Mesendoderm (in vitro differentiated cells): ENCODE measurements at regions not wholly inside any gene's neighbourhood (a gene's known extent, or its start where the extent isn't known, plus 50 kb on each side); places are given as distances from the start of the nearest gene placed in this dataset.

ENCODE experiments used
- DNase-seq: peaks from one replicate; pipeline ENCODE4 v3.0.0; 2013
- H2AK5ac ChIP-seq: 2 replicates; pipeline ENCODE4 v1.6.1; 2013; ENCODE audit warnings: low read length, inconsistent platforms
- H2BK120ac ChIP-seq: 2 replicates; pipeline ENCODE4 v1.6.1; 2013; ENCODE audit warnings: low read depth, mild to moderate bottlenecking, low read length, moderate library complexity, mixed read lengths
- H2BK15ac ChIP-seq: replicated peaks from 2 replicates; pipeline ENCODE4 v1.6.1; 2013; ENCODE audit warnings: low read depth, mild to moderate bottlenecking, moderate library complexity
- H2BK5ac ChIP-seq: 2 replicates; pipeline ENCODE4 v1.6.1; 2013; ENCODE audit warnings: low read length, inconsistent platforms
- H3K18ac ChIP-seq: 2 replicates; pipeline ENCODE4 v1.6.1; 2013; ENCODE audit warnings: mild to moderate bottlenecking, low read length, mixed read lengths
- H3K23ac ChIP-seq: one replicate; pipeline ENCODE4 v1.6.1; 2013; ENCODE audit warnings: low read length
- H3K27ac ChIP-seq: 2 replicates; pipeline ENCODE4 v1.5.1; 2013; ENCODE audit warnings: low read depth, mild to moderate bottlenecking, inconsistent platforms, low read length, moderate library complexity
- H3K27me3 ChIP-seq: 2 replicates; pipeline ENCODE4 v1.6.1; 2013; ENCODE audit warnings: low read length, control low read depth, mild to moderate bottlenecking, inconsistent platforms; ENCODE audit not compliant: insufficient read depth, poor library complexity
- H3K36me3 ChIP-seq: 2 replicates; pipeline ENCODE4 v1.6.1; 2013; ENCODE audit warnings: low read length, inconsistent platforms; ENCODE audit not compliant: control insufficient read depth, insufficient read depth
- H3K4ac ChIP-seq: one replicate; pipeline ENCODE4 v1.6.1; 2013; ENCODE audit warnings: low read depth, mild to moderate bottlenecking, low read length, moderate library complexity
- H3K4me1 ChIP-seq: 2 replicates; pipeline ENCODE4 v1.6.1; 2013; ENCODE audit warnings: low read depth, low read length, inconsistent platforms; ENCODE audit not compliant: control insufficient read depth
- H3K4me2 ChIP-seq: 2 replicates; pipeline ENCODE4 v1.6.1; 2013; ENCODE audit warnings: low read length
- H3K4me3 ChIP-seq: 2 replicates; pipeline ENCODE4 v1.5.1; 2013; ENCODE audit warnings: mild to moderate bottlenecking, low read length
- H3K56ac ChIP-seq: one replicate; pipeline ENCODE4 v1.6.1; 2013; ENCODE audit warnings: low read length
- H3K79me1 ChIP-seq: 2 replicates; pipeline ENCODE4 v1.6.1; 2013; ENCODE audit warnings: low read length, inconsistent platforms
- H3K79me2 ChIP-seq: 2 replicates; pipeline ENCODE4 v1.6.1; 2013; ENCODE audit warnings: mild to moderate bottlenecking, low read length; ENCODE audit not compliant: control insufficient read depth, insufficient read depth
- H3K9ac ChIP-seq: 2 replicates; pipeline ENCODE4 v1.6.1; 2013; ENCODE audit warnings: low read length, inconsistent platforms
- H4K5ac ChIP-seq: one replicate; pipeline ENCODE4 v1.6.1; 2013; ENCODE audit warnings: low read length
- H4K8ac ChIP-seq: one replicate; pipeline ENCODE4 v1.6.1; 2013; ENCODE audit warnings: low read depth, mild to moderate bottlenecking, control low read depth, low read length, moderate library complexity
- WGBS: extraction: QIAGEN DNeasy Blood & Tissue Kit; methylation state at CpG from one replicate; pipeline ENCODE4 v1.1.7; 2013; ENCODE audit warnings: low lambda C conversion rate, missing lambda C conversion rate; ENCODE audit not compliant: insufficient coverage; ENCODE audit errors: extremely low coverage; 5-methylcytosine and 5-hydroxymethylcytosine counted together

- no peak overlapping the region for H3K56ac ChIP-seq
- no peak overlapping the region for H3K18ac ChIP-seq
- no peak overlapping the region for H2BK5ac ChIP-seq
- no peak overlapping the region for H3K4me2 ChIP-seq
- no peak overlapping the region for H3K4ac ChIP-seq
- H2AK5ac ChIP-seq: no peak overlapping the region
- no peak overlapping the region for H2BK120ac ChIP-seq
- H3K27me3 ChIP-seq: no peaks in the 10 kb centered on the region
- no peak overlapping the region for H3K27ac ChIP-seq
- no peak overlapping the region for H3K4me3 ChIP-seq
- no peak overlapping the region for H2BK15ac ChIP-seq
- no peaks in the 10 kb centered on the region for H3K79me1 ChIP-seq
- H3K36me3 ChIP-seq: no peaks in the 10 kb centered on the region
- WGBS: no CpG with 5 or more reads among the region's 8 CpGs
- no peaks in the 10 kb centered on the region for H3K4me1 ChIP-seq
- H4K5ac ChIP-seq: no peak overlapping the region
- no peak overlapping the region for H4K8ac ChIP-seq
- H3K23ac ChIP-seq: no peak overlapping the region
- no peak for DNase-seq
- no peak overlapping the region for H3K9ac ChIP-seq
- H3K79me2 ChIP-seq: no peaks in the 10 kb centered on the region
Observed at GRCh38 chr12:111193067-111193466, 175.8 kb downstream of the PHETA1 start.

- no peaks in the 10 kb centered on the region for H3K27me3 ChIP-seq
- H2AK5ac ChIP-seq: no peak overlapping the region
- no peak overlapping the region for H3K18ac ChIP-seq
- H3K4me2 ChIP-seq: no peak overlapping the region
- H3K27ac ChIP-seq: no peak overlapping the region
- no peak overlapping the region for H3K23ac ChIP-seq
- no peak overlapping the region for H2BK120ac ChIP-seq
- WGBS: no CpG with 5 or more reads among the region's 3 CpGs
- no peak overlapping the region for H3K9ac ChIP-seq
- H4K8ac ChIP-seq: no peak overlapping the region
- no peaks in the 10 kb centered on the region for H3K79me2 ChIP-seq
- H3K4me1 ChIP-seq: no peaks in the 10 kb centered on the region
- no peaks in the 10 kb centered on the region for H3K79me1 ChIP-seq
- H2BK15ac ChIP-seq: no peak overlapping the region
- no peak overlapping the region for H3K4ac ChIP-seq
- H3K56ac ChIP-seq: no peak overlapping the region
- no peak overlapping the region for H3K4me3 ChIP-seq
- H2BK5ac ChIP-seq: no peak overlapping the region
- DNase-seq: no peak
- H3K36me3 ChIP-seq: no peaks in the 10 kb centered on the region
- no peak overlapping the region for H4K5ac ChIP-seq
Observed at GRCh38 chr12:111192647-111193046, 176.2 kb downstream of the PHETA1 start.

GRCh38 chr12:111190741-111191526, 178.0 kb downstream of the PHETA1 start:
- H3K9ac ChIP-seq: no peak overlapping the region
- no peak overlapping the region for H4K5ac ChIP-seq
- no peak overlapping the region for H3K18ac ChIP-seq
- H3K4me3 ChIP-seq: no peak overlapping the region
- no peaks in the 10 kb centered on the region for H3K79me1 ChIP-seq
- H3K27me3 ChIP-seq: no peaks in the 10 kb centered on the region
- no peaks in the 10 kb centered on the region for H3K36me3 ChIP-seq
- no peak overlapping the region for H4K8ac ChIP-seq
- H3K27ac ChIP-seq: no peak overlapping the region
- H2AK5ac ChIP-seq: no peak overlapping the region
- H2BK120ac ChIP-seq: no peak overlapping the region
- H3K4me1 ChIP-seq: no peaks in the 10 kb centered on the region
- H2BK5ac ChIP-seq: no peak overlapping the region
- no peak for DNase-seq
- no peak overlapping the region for H3K56ac ChIP-seq
- no peaks in the 10 kb centered on the region for H3K79me2 ChIP-seq
- H3K23ac ChIP-seq: no peak overlapping the region
- H3K4me2 ChIP-seq: no peak overlapping the region
- no peak overlapping the region for H2BK15ac ChIP-seq
- WGBS: no CpG with 5 or more reads among the region's 15 CpGs
- no peak overlapping the region for H3K4ac ChIP-seq

- no peak overlapping the region for H3K23ac ChIP-seq
- WGBS: no CpG with 5 or more reads among the region's 3 CpGs
- no peak overlapping the region for H4K5ac ChIP-seq
- no peak overlapping the region for H3K56ac ChIP-seq
- no peak overlapping the region for H2BK120ac ChIP-seq
- no peak overlapping the region for H3K4me3 ChIP-seq
- DNase-seq: no peak
- H3K79me2 ChIP-seq: no peaks in the 10 kb centered on the region
- no peaks in the 10 kb centered on the region for H3K27me3 ChIP-seq
- no peaks in the 10 kb centered on the region for H3K79me1 ChIP-seq
- H3K36me3 ChIP-seq: no peaks in the 10 kb centered on the region
- no peak overlapping the region for H2BK5ac ChIP-seq
- no peak overlapping the region for H2AK5ac ChIP-seq
- no peak overlapping the region for H3K18ac ChIP-seq
- no peak overlapping the region for H3K27ac ChIP-seq
- H3K4me2 ChIP-seq: no peak overlapping the region
- H3K4ac ChIP-seq: no peak overlapping the region
- no peaks in the 10 kb centered on the region for H3K4me1 ChIP-seq
- H4K8ac ChIP-seq: no peak overlapping the region
- no peak overlapping the region for H3K9ac ChIP-seq
- H2BK15ac ChIP-seq: no peak overlapping the region
Observed at GRCh38 chr12:111189792-111190191, 179.1 kb downstream of the PHETA1 start.

- no peak overlapping the region for H2BK5ac ChIP-seq
- H3K9ac ChIP-seq: no peak overlapping the region
- H3K79me1 ChIP-seq: no peaks in the 10 kb centered on the region
- H3K4me2 ChIP-seq: no peak overlapping the region
- H3K36me3 ChIP-seq: no peaks in the 10 kb centered on the region
- no peak overlapping the region for H3K23ac ChIP-seq
- H2AK5ac ChIP-seq: no peak overlapping the region
- no peak for DNase-seq
- H3K4me1 ChIP-seq: no peaks in the 10 kb centered on the region
- H2BK120ac ChIP-seq: no peak overlapping the region
- no peak overlapping the region for H4K5ac ChIP-seq
- H2BK15ac ChIP-seq: no peak overlapping the region
- no CpG with 5 or more reads among the region's 8 CpGs for WGBS
- no peak overlapping the region for H3K56ac ChIP-seq
- no peak overlapping the region for H4K8ac ChIP-seq
- H3K27me3 ChIP-seq: no peaks in the 10 kb centered on the region
- H3K4me3 ChIP-seq: no peak overlapping the region
- no peak overlapping the region for H3K27ac ChIP-seq
- no peak overlapping the region for H3K4ac ChIP-seq
- H3K18ac ChIP-seq: no peak overlapping the region
- no peaks in the 10 kb centered on the region for H3K79me2 ChIP-seq
Observed at GRCh38 chr12:111188436-111188835, 180.5 kb downstream of the PHETA1 start.

GRCh38 chr12:111186347-111186746, 182.5 kb downstream of the PHETA1 start:
- no CpG with 5 or more reads among the region's 17 CpGs for WGBS
- no peak for DNase-seq
- no peak overlapping the region for H3K23ac ChIP-seq
- H2BK15ac ChIP-seq: no peak overlapping the region
- no peaks in the 10 kb centered on the region for H3K79me1 ChIP-seq
- no peak overlapping the region for H3K18ac ChIP-seq
- no peak overlapping the region for H3K9ac ChIP-seq
- no peaks in the 10 kb centered on the region for H3K27me3 ChIP-seq
- H2AK5ac ChIP-seq: no peak overlapping the region
- no peaks in the 10 kb centered on the region for H3K36me3 ChIP-seq
- no peak overlapping the region for H3K4me2 ChIP-seq
- no peak overlapping the region for H2BK120ac ChIP-seq
- H3K56ac ChIP-seq: no peak overlapping the region
- no peaks in the 10 kb centered on the region for H3K4me1 ChIP-seq
- H3K27ac ChIP-seq: no peak overlapping the region
- H2BK5ac ChIP-seq: no peak overlapping the region
- no peak overlapping the region for H4K5ac ChIP-seq
- no peak overlapping the region for H3K4me3 ChIP-seq
- no peaks in the 10 kb centered on the region for H3K79me2 ChIP-seq
- H3K4ac ChIP-seq: no peak overlapping the region
- H4K8ac ChIP-seq: no peak overlapping the region
